SK-N-MC (cell line): ENCODE measurements at regions not wholly inside any gene's neighbourhood (a gene's known extent, or its start where the extent isn't known, plus 50 kb on each side); places are given as distances from the start of the nearest gene placed in this dataset.

Experiments used
- EZH2 ChIP-seq: fragments of 200-600 bp; sonication (generic); IDR thresholded peaks from one replicate; pipeline ENCODE4 v1.6.1; 2017; ENCODE audit warnings: antibody characterized with exemption
- POLR2AphosphoS5 ChIP-seq: IDR thresholded peaks from 2 replicates; pipeline ENCODE4 v1.6.1; 2012; ENCODE audit warnings: mild to moderate bottlenecking, low read depth, low read length, borderline replicate concordance

DNA sequence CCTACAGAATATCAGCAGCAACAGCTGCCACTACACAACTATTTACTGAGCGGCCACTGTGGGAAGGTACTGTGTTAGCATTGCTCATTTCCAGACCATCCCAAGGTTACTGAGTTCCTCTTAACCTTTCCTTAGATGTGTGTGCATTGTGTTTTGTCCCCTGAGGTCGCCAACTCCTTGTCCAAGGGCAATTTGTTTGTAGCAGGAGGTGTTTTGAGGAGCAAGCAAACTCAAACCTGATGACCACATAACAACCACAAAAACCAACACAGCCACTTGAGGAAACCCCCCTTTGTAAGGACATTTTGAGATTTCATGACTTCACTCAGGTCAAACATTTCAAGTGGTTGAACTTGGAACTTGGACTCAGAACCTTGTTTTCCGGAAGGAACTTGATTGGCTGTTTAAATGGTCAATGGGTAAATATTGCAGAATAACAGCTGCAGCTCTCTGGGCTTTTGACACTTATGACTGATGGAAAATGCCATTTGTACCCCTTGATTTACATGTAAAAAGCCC lies 122.3 kb downstream of the MID1IP1 start:
- no peak for TF ChIP-seq EZH2
- TF ChIP-seq POLR2AphosphoS5, result no peak
